Stimulated activated CD4-positive, alpha-beta T cell treated with anti-CD3 and anti-CD28 coated beads, TNF-alpha, amount 100 ng/mL, for 24 hours (primary cell): ENCODE measurements at regions not wholly inside any gene's neighbourhood (a gene's known extent, or its start where the extent isn't known, plus 50 kb on each side); places are given as distances from the start of the nearest gene placed in this dataset.

Experiments used
- DNase-seq, 3 experiments: peaks; one replicate each; pipeline ENCODE4 v3.0.0-alpha.2; 2020; ENCODE audit warnings: low read depth in 3 of 3

GRCh38 chr9:78858266-78858665, 561.3 kb downstream of the PSAT1 start:
- no peak for DNase-seq

- no peak for DNase-seq
Observed at GRCh38 chr9:78860801-78861475, 564.0 kb downstream of the PSAT1 start.

GRCh38 chr9:78863531-78863930, 566.6 kb downstream of the PSAT1 start:
- no peak for DNase-seq

GRCh38 chr9:78865737-78866136, 568.8 kb downstream of the PSAT1 start:
- DNase-seq = no peak

- DNase-seq = no peak
Observed at GRCh38 chr9:78866207-78867132, 569.5 kb downstream of the PSAT1 start.

GRCh38 chr9:78871086-78871451, 574.1 kb downstream of the PSAT1 start:
- DNase-seq = no peak

GRCh38 chr9:78871452-78872331, 574.8 kb downstream of the PSAT1 start:
- DNase-seq = no peak

GRCh38 chr9:78874061-78874460, 577.1 kb downstream of the PSAT1 start:
- no peak for DNase-seq

- DNase-seq = no peak
Observed at GRCh38 chr9:78879324-78880100, 582.6 kb downstream of the PSAT1 start.

GRCh38 chr9:78881295-78881694, 584.4 kb downstream of the PSAT1 start:
- no peak for DNase-seq

GRCh38 chr9:78882481-78882880, 585.6 kb downstream of the PSAT1 start:
- DNase-seq = no peak

- DNase-seq = no peak
Observed at GRCh38 chr9:78884611-78885150, 587.8 kb downstream of the PSAT1 start.

GRCh38 chr9:78892182-78892581, 595.3 kb downstream of the PSAT1 start:
- DNase-seq = no peak

- DNase-seq = no peak
Observed at GRCh38 chr9:78892769-78893168, 595.8 kb downstream of the PSAT1 start.

GRCh38 chr9:78893774-78894401, 597.0 kb downstream of the PSAT1 start:
- no peak for DNase-seq

GRCh38 chr9:78896479-78896878, 599.6 kb downstream of the PSAT1 start:
- DNase-seq = no peak

GRCh38 chr9:78898234-78898633, 601.3 kb downstream of the PSAT1 start:
- DNase-seq = no peak

- no peak for DNase-seq
Observed at GRCh38 chr9:78899006-78899405, 602.1 kb downstream of the PSAT1 start.

- no peak for DNase-seq
Observed at GRCh38 chr9:78900500-78900899, 603.6 kb downstream of the PSAT1 start.

- DNase-seq = no peak
Observed at GRCh38 chr9:78902051-78902450, 605.1 kb downstream of the PSAT1 start.

- no peak for DNase-seq
Observed at GRCh38 chr9:78903581-78903980, 606.7 kb downstream of the PSAT1 start.
